ENCODE measurements at regions not wholly inside any gene's neighbourhood (a gene's known extent, or its start where the extent isn't known, plus 50 kb on each side); places are given as distances from the start of the nearest gene placed in this dataset.
A peak's percentile ranks its signal among the peaks of the same experiment; 100 is the strongest.
"Not testable (repeated sequence)": the region's sequence is repeated elsewhere in the genome, so short reads cannot be mapped to it uniquely, and the experiment has no call there.

DNA sequence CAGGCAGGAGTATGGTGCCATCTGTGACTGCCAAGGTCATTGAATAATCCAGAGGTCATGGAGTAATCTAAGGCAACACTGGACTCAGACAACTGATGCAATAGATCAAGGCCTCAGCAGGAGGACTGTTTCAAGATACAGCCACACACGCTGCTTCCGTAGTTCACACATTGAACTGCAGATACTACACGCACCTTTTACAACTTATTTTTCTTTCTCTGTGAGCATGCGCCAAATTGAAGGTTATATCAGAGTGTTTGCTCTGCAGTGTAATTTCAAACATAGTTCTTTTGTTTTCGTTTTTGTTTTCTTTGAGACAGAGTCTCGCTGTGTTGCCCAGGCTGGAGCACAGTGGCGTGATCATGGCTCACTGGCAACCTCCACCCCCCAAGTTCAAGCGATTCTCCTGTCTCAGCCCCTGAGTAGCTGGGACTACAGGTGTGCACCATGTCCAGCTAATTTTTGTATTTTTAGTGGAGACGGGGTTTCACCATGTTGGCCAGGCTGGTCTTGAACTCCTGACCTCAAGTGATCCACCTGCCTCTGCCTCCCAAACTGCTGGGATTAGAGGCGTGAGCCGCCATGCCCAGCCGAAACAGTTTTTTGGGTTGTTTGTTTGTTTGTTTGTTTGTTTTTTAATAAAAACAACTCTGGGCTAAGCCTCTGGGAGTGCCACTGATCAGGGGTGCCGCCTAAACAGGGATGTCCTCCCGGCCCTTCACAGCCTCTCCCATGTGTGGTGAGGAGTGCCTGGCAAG lies 96.6 kb upstream of the NAA20 start:
- H3K4me1 ChIP-seq = peaks cover 37% of the 10 kb centered on the region
- DNase-seq (ENCODE audit: low spot score in 2 of 2) = peak in 1 of 2 donors; percentile 15
- WGBS = 92% methylated on average over 14 of the region's 14 CpGs
- no peak overlapping the region for H3K27ac ChIP-seq
- H3K27me3 ChIP-seq = no peaks in the 10 kb centered on the region
- no peaks in the 10 kb centered on the region for H3K9me3 ChIP-seq
- H3K36me3 ChIP-seq = no peaks in the 10 kb centered on the region
- no peak overlapping the region for H3K4me3 ChIP-seq
- TF ChIP-seq, protein P1, sequence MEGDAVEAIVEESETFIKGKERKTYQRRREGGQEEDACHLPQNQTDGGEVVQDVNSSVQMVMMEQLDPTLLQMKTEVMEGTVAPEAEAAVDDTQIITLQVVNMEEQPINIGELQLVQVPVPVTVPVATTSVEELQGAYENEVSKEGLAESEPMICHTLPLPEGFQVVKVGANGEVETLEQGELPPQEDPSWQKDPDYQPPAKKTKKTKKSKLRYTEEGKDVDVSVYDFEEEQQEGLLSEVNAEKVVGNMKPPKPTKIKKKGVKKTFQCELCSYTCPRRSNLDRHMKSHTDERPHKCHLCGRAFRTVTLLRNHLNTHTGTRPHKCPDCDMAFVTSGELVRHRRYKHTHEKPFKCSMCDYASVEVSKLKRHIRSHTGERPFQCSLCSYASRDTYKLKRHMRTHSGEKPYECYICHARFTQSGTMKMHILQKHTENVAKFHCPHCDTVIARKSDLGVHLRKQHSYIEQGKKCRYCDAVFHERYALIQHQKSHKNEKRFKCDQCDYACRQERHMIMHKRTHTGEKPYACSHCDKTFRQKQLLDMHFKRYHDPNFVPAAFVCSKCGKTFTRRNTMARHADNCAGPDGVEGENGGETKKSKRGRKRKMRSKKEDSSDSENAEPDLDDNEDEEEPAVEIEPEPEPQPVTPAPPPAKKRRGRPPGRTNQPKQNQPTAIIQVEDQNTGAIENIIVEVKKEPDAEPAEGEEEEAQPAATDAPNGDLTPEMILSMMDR (IDR thresholded peaks at IDR 0.05) = no peak
- no peak for TF ChIP-seq EP300 (IDR thresholded peaks at IDR 0.05)
- TF ChIP-seq POLR2A (IDR thresholded peaks at IDR 0.05) = no peak
- no peak for TF ChIP-seq POLR2AphosphoS5 (IDR thresholded peaks at IDR 0.05)

DNA sequence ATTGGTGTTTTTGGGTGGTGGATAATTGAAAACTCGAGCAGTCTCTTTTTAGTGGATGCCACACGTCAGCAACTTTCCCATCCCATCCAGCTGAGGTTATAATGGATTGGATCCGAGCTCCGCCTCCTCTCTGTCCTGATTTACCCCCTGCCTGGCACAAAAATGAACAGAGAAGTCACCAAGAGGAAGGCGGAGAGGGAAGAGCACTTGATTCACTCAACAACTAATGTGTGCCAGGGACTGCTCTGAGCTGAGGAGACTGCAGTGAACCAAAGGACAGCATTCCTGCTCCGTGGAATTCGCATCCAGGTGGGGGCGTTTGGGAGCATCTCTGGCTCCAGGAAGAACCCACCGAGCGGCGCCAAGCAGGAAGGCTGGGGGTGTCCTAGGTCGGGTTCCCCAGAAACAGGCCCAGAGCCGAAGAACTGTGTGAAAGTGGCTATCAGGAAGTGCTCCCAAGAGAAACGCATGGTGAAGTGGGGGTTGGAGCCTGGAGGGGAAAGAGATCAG lies 95.8 kb upstream of the NAA20 start:
- no peak overlapping the region for H3K27ac ChIP-seq
- H3K9me3 ChIP-seq = no peaks in the 10 kb centered on the region
- no peak for DNase-seq (ENCODE audit: low spot score in 2 of 2)
- TF ChIP-seq, protein P1 (IDR thresholded peaks at IDR 0.05) = no peak
- TF ChIP-seq POLR2AphosphoS5 (IDR thresholded peaks at IDR 0.05) (no peak), EP300 (IDR thresholded peaks at IDR 0.05) (no peak), POLR2A (IDR thresholded peaks at IDR 0.05) (no peak)
- no peaks in the 10 kb centered on the region for H3K27me3 ChIP-seq
- 47% methylated on average over 14 of the region's 14 CpGs for WGBS
- H3K36me3 ChIP-seq = no peaks in the 10 kb centered on the region
- no peak overlapping the region for H3K4me3 ChIP-seq
- H3K4me1 ChIP-seq = peaks cover 35% of the 10 kb centered on the region

DNA sequence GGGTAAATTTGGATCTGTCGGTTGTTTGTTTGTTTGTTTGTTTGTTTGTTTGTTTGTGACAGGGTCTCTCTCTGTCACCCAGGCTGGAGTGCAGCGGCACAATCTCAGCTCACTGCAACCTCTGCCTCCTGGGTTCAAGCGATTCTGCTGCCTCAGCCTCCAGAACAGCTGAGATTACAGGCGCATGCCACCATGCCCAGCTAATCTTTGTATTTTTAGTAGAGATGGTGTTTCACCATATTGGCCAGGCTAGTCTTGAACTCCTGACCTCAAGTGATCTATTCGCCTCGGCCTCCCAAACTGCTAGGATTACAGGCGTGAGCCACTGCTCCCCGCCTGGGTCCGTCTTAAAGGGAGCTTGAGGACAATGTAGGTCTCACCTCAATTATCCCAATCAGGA lies 95.3 kb upstream of the NAA20 start:
- H3K27me3 ChIP-seq; H3K9me3 ChIP-seq; H3K4me3 ChIP-seq; H3K27ac ChIP-seq; DNase-seq (ENCODE audit: low spot score in 2 of 2); H3K36me3 ChIP-seq: not testable (repeated sequence)
- 77% methylated on average over 9 of the region's 9 CpGs for WGBS
- peaks cover 35% of the 10 kb centered on the region for H3K4me1 ChIP-seq

DNA sequence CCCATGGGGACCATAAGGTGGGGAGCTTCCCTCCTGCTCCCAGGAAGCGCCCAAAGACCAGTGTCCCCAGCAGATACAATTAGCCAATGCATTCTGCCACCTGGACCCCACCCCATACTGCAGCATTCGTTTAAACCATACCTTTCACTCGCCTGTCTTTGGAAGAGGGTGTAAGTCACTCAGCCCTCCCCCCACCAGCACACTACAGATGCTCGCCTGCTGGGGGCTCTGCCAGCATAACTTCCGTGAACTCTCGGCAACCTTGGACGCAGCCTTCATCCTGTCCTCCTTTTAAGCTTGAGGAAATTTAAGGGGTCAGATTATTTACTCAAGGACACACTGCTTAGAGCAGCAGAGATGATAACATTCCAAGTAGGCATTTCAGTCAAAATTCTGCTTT lies 94.4 kb upstream of the NAA20 start:
- Histone ChIP-seq H3K36me3 (no peaks in the 10 kb centered on the region), H3K27me3 (no peaks in the 10 kb centered on the region), H3K9me3 (no peaks in the 10 kb centered on the region), H3K4me1 (peaks cover 33% of the 10 kb centered on the region), H3K27ac (no peak overlapping the region), H3K4me3 (no peak overlapping the region)
- 92% methylated on average over 7 of the region's 7 CpGs for WGBS
- no peak for DNase-seq (ENCODE audit: low spot score in 2 of 2)
- TF ChIP-seq POLR2A (IDR thresholded peaks at IDR 0.05) (no peak), EP300 (IDR thresholded peaks at IDR 0.05) (no peak), POLR2AphosphoS5 (IDR thresholded peaks at IDR 0.05) (no peak)
- TF ChIP-seq, protein P1 (IDR thresholded peaks at IDR 0.05) = no peak

DNA sequence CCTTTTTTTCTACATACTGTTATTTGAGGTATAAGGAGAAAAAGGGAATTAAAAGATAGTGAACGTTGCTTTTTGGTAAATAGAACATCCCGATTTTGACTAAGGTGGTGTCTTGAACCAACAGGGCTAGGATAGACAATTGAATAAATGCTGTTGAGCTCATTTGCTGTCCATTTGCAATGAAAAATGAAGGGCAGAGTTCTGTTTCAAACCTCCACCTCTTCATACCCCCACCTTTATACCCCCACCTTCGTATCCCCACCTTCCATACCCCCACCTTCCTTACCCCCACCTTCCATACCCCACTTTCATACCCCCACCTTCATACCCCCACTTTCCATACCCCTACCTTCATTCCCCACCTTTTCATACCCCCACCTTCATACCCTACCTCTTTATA lies 93.4 kb upstream of the NAA20 start:
- Histone ChIP-seq H3K27me3 (no peaks in the 10 kb centered on the region), H3K9me3 (no peaks in the 10 kb centered on the region), H3K4me1 (peaks cover 44% of the 10 kb centered on the region), H3K27ac (no peak overlapping the region), H3K4me3 (no peak overlapping the region), H3K36me3 (no peaks in the 10 kb centered on the region)
- no peak for DNase-seq (ENCODE audit: low spot score in 2 of 2)
- 57% methylated on average over 3 of the region's 3 CpGs for whole genome bisulfite sequencing
- TF ChIP-seq EP300 (IDR thresholded peaks at IDR 0.05) = no peak
- TF ChIP-seq POLR2AphosphoS5 (IDR thresholded peaks at IDR 0.05) = no peak
- TF ChIP-seq POLR2A (IDR thresholded peaks at IDR 0.05) = no peak
- TF ChIP-seq, protein P1 (IDR thresholded peaks at IDR 0.05) = no peak
